Esophagus muscularis mucosa (tissue), 4 donors: ENCODE measurements at regions not wholly inside any gene's neighbourhood (a gene's known extent, or its start where the extent isn't known, plus 50 kb on each side); places are given as distances from the start of the nearest gene placed in this dataset.

Experiments
- DNase-seq: peaks from one replicate; pipeline ENCODE4 v3.0.0-alpha.2; 2017; ENCODE audit errors: extremely low spot score
- H3K27ac ChIP-seq, 4 donors: fragments of 200-600 bp; sonication (generic); replicated peaks in 1 of 4; 1 replicate in 3 of 4; 2 replicates in 1 of 4; pipeline ENCODE4 v1.5.1; 2016 to 2019; ENCODE audit warnings: mild to moderate bottlenecking in 1 of 4
- H3K27me3 ChIP-seq, 4 donors: fragments of 200-600 bp; sonication (generic); one replicate each; pipeline versions ENCODE4 v1.5.1 to v1.6.0; 2016 to 2019
- H3K36me3 ChIP-seq, 4 donors: fragments of 200-600 bp; sonication (generic); one replicate each; pipeline ENCODE4 v1.5.1; 2016 to 2019
- H3K4me1 ChIP-seq, 4 donors: fragments of 200-600 bp; sonication (generic); one replicate each; pipeline ENCODE4 v1.5.1; 2016 to 2019
- H3K4me3 ChIP-seq, 4 donors: fragments of 200-600 bp; sonication (generic); 1 replicate in 2 of 4; 2 replicates in 2 of 4; pipeline ENCODE4 v1.5.1; 2016 to 2019; ENCODE audit warnings: mild to moderate bottlenecking in 4 of 4, moderate library complexity in 1 of 4
- H3K9me3 ChIP-seq, 4 donors: fragments of 200-600 bp; sonication (generic); 1 replicate in 3 of 4; 2 replicates in 1 of 4; pipeline ENCODE4 v1.5.1; 2016 to 2019
- EP300 ChIP-seq: sonication (generic); formaldehyde crosslinking; IDR thresholded peaks from one replicate; pipeline ENCODE4 v1.6.1; 2017; ENCODE audit warnings: antibody characterized with exemption
- POLR2A ChIP-seq: fragments of 450-650 bp; IDR thresholded peaks from one replicate; pipeline ENCODE4 v1.6.1; 2017; ENCODE audit warnings: antibody characterized with exemption, moderate library complexity, mild to moderate bottlenecking, low read depth
- POLR2AphosphoS5 ChIP-seq, 2 donors: sonication (generic); formaldehyde crosslinking; IDR thresholded peaks; one replicate each; pipeline ENCODE4 v1.6.1; 2017; ENCODE audit warnings: antibody characterized with exemption in 2 of 2
- WGBS: methylation state at CpG from one replicate; pipeline ENCODE4 v1.1.5; 2018; 5-methylcytosine and 5-hydroxymethylcytosine counted together
- intact Hi-C: fragments of 100-400 bp; cut with DNase I; formaldehyde crosslinking; loops from one replicate; pipeline ENCODE4 v1.15.1; 2023
- TF ChIP-seq, protein P1 (sequence below), 3 experiments: fragments of 200-600 bp in 2 of 3; fragments of 450-650 bp in 1 of 3; sonication (generic) in 2 of 3; IDR thresholded peaks; one replicate each; pipeline ENCODE4 v1.5.1; 2017 to 2019; ENCODE audit warnings: antibody characterized with exemption in 3 of 3, mild to moderate bottlenecking in 2 of 3, moderate library complexity in 1 of 3

DNA sequence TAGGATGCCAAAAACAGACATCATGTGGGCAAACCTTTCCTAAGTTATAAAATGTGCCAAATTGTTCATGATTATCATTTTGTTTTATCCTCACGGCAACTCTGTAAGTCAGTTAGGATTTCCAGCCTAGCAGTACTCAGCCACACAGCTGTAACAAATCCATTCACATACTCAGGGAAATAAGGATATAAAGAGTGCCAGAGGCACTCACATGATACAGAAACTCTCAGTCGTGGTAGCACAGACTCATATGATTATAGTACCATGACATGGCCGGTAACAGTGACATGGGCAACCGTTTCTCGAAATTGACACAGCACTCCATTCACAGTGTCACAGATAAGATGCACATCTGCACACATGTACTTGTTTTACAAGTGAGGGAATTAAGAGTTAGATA is 344.2 kb downstream of the LRIG3 start:
- TF ChIP-seq POLR2A: no peak
- no peak for TF ChIP-seq EP300
- no peak for TF ChIP-seq POLR2AphosphoS5 (IDR thresholded peaks at IDR 0.05)
- TF ChIP-seq, protein P1, sequence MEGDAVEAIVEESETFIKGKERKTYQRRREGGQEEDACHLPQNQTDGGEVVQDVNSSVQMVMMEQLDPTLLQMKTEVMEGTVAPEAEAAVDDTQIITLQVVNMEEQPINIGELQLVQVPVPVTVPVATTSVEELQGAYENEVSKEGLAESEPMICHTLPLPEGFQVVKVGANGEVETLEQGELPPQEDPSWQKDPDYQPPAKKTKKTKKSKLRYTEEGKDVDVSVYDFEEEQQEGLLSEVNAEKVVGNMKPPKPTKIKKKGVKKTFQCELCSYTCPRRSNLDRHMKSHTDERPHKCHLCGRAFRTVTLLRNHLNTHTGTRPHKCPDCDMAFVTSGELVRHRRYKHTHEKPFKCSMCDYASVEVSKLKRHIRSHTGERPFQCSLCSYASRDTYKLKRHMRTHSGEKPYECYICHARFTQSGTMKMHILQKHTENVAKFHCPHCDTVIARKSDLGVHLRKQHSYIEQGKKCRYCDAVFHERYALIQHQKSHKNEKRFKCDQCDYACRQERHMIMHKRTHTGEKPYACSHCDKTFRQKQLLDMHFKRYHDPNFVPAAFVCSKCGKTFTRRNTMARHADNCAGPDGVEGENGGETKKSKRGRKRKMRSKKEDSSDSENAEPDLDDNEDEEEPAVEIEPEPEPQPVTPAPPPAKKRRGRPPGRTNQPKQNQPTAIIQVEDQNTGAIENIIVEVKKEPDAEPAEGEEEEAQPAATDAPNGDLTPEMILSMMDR (IDR thresholded peaks at IDR 0.05): no peak
- no peak for DNase-seq
- no peak overlapping the region for H3K4me3 ChIP-seq
- H3K27ac ChIP-seq: peak overlapping the region; percentile 7 to 45 (median 28)
- H3K4me1 ChIP-seq: peaks cover 0 to 33% (median 30%) of the 10 kb centered on the region in 4 donors
- intact Hi-C loops: no loop called here
- H3K36me3 ChIP-seq: no peaks in the 10 kb centered on the region
- H3K9me3 ChIP-seq: no peaks in the 10 kb centered on the region
- 68% methylated on average over 5 of the region's 5 CpGs for WGBS
- H3K27me3 ChIP-seq: no peaks in the 10 kb centered on the region

DNA sequence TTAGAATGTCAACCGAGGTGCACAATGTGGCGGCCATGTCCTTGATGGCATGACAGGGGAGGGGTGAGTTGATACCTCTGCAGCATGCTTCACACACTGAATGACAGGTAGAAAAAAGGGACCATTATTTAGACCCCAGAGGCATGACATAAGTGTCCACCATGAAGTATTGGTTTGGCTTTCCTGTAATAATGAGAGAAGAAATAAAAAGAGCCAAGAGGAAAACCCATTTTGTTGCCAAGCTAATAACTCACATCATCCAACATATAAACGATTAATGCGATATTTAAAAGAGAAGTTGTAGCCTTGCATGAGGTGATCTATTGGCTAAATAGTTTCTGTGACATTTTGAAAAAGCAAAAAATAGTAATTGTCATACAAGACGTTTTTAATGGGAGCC is 343.4 kb downstream of the LRIG3 start:
- Histone ChIP-seq H3K36me3 (no peaks in the 10 kb centered on the region), H3K4me1 (peaks cover 0 to 33% (median 30%) of the 10 kb centered on the region in 4 donors), H3K4me3 (no peak overlapping the region), H3K9me3 (no peaks in the 10 kb centered on the region), H3K27ac (peak overlapping the region; percentile 34 to 45 (median 40)), H3K27me3 (no peaks in the 10 kb centered on the region)
- intact Hi-C loops: no loop called here
- WGBS: 42% methylated on average over 5 of the region's 5 CpGs
- TF ChIP-seq, protein P1 (IDR thresholded peaks at IDR 0.05): no peak
- TF ChIP-seq EP300: no peak
- TF ChIP-seq POLR2AphosphoS5 (IDR thresholded peaks at IDR 0.05): no peak
- TF ChIP-seq POLR2A: no peak
- DNase-seq: no peak

DNA sequence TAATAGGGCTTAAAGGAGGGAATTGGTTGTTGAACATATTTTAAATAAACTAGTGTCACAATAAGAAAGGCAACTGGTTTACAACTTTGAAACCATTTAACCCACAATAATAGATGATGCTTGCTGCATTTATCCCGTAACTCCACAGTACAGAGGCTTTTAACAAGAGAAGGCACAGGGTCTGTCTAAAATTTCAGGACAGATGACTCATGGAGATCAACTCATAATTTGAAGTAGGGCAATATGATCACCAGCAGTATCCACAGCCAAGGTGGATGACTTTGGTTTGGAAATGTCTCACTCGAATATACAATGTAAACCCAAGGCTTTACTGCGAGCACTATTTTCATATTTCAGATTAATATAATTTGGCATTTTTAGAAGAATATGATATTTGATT is 340.2 kb downstream of the LRIG3 start:
- H3K27me3 ChIP-seq: no peaks in the 10 kb centered on the region
- TF ChIP-seq, protein P1 (IDR thresholded peaks at IDR 0.05): no peak
- TF ChIP-seq POLR2AphosphoS5 (IDR thresholded peaks at IDR 0.05) (no peak), POLR2A (no peak), EP300 (no peak)
- no peak for DNase-seq
- WGBS: 86% methylated on average over 3 of the region's 3 CpGs
- intact Hi-C loops: no loop called here
- no peak overlapping the region for H3K27ac ChIP-seq
- H3K4me1 ChIP-seq: peaks cover 0 to 51% (median 44%) of the 10 kb centered on the region in 4 donors
- no peak overlapping the region for H3K4me3 ChIP-seq
- no peaks in the 10 kb centered on the region for H3K9me3 ChIP-seq
- no peaks in the 10 kb centered on the region for H3K36me3 ChIP-seq

DNA sequence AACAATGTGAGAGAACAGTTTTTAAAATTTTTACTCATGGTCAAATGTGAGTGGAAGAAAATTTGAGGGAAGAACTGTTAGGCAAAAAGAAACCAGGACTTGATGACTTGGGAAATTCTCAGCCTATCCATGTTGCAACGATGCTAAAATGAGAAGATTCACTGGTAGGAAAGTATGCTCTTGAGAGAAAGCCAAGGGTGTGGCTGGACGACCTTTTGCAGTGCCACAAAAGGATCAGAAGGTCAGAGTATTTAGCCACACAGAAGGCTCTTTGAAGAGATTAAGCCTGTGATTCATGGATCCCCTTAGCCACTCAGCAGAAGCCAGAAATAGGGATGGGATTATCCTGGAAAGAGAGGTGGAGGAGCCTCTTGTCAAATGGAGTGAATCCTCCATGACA is 336.8 kb downstream of the LRIG3 start:
- Histone ChIP-seq H3K27me3 (no peaks in the 10 kb centered on the region), H3K4me1 (peaks cover 0 to 33% (median 25%) of the 10 kb centered on the region in 4 donors), H3K36me3 (no peaks in the 10 kb centered on the region), H3K4me3 (no peak overlapping the region), H3K9me3 (no peaks in the 10 kb centered on the region), H3K27ac (peak overlapping the region; percentile 30 to 50 (median 44))
- WGBS: 52% methylated on average over 2 of the region's 2 CpGs
- no peak for DNase-seq
- TF ChIP-seq POLR2A (no peak), POLR2AphosphoS5 (IDR thresholded peaks at IDR 0.05) (peak in 1 of 2 donors; percentile 28)
- intact Hi-C loops: no loop called here

DNA sequence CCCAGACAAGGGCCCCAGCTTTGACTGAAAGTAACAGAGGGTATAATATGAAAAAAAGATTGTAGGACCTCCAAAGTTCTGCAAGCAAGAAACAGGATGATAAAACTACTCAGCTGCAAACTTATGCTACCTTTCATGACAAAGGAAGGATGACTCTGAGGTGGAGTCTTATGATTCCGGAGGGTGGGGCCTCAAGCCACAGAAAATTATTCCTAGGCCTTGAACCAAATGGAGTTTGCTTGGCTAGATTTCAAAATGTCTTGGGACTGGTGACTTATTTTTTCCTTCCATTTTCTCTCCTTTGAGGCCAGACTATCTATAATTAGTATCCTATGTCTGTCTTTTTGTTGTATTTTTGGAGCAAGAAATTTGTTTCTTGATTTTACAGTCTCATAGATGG is 336.4 kb downstream of the LRIG3 start:
- TF ChIP-seq EP300 (no peak), POLR2AphosphoS5 (IDR thresholded peaks at IDR 0.05) (no peak), POLR2A (no peak)
- TF ChIP-seq, protein P1 (IDR thresholded peaks at IDR 0.05): no peak
- peaks cover 0 to 37% (median 27%) of the 10 kb centered on the region in 4 donors for H3K4me1 ChIP-seq
- 47% methylated on average over 1 of the region's 1 CpG for WGBS
- H3K27me3 ChIP-seq: no peaks in the 10 kb centered on the region
- no peak for DNase-seq
- intact Hi-C loops: no loop called here
- H3K36me3 ChIP-seq: no peaks in the 10 kb centered on the region
- H3K27ac ChIP-seq: peak overlapping the region; percentile 15 to 50 (median 44)
- no peak overlapping the region for H3K4me3 ChIP-seq
- H3K9me3 ChIP-seq: no peaks in the 10 kb centered on the region
